WERI-Rb-1 (cell line): ENCODE measurements at regions not wholly inside any gene's neighbourhood (a gene's known extent, or its start where the extent isn't known, plus 50 kb on each side); places are given as distances from the start of the nearest gene placed in this dataset.
"Not testable (repeated sequence)": the region's sequence is repeated elsewhere in the genome, so short reads cannot be mapped to it uniquely, and the experiment has no call there.

Source experiments
- DNase-seq: peaks from one replicate; pipeline ENCODE4 v3.0.0-alpha.2; 2020
- H3K27ac ChIP-seq: fragments of 250-450 bp; sonication (Bioruptor Pico); 2 replicates; pipeline ENCODE4 v1.5.1; 2020; ENCODE audit warnings: mild to moderate bottlenecking, moderate library complexity
- H3K27me3 ChIP-seq: fragments of 250-450 bp; sonication (Bioruptor Pico); 2 replicates; pipeline ENCODE4 v1.5.1; 2021; ENCODE audit warnings: mild to moderate bottlenecking, low read depth, moderate library complexity; ENCODE audit not compliant: insufficient read depth, severe bottlenecking
- H3K36me3 ChIP-seq: fragments of 250-450 bp; sonication (Bioruptor Pico); 2 replicates; pipeline ENCODE4 v1.5.1; 2020; ENCODE audit warnings: mild to moderate bottlenecking, moderate library complexity
- H3K4me3 ChIP-seq: 2 replicates; pipeline ENCODE4 v1.5.1; 2011; ENCODE audit warnings: low read depth, mild to moderate bottlenecking, control low read depth, low read length
- H3K9me3 ChIP-seq: fragments of 250-450 bp; sonication (Bioruptor Pico); 2 replicates; pipeline ENCODE4 v1.5.1; 2021; ENCODE audit warnings: mild to moderate bottlenecking, moderate library complexity; ENCODE audit not compliant: severe bottlenecking
- CTCF ChIP-seq: IDR thresholded peaks from 2 replicates; pipeline ENCODE4 v1.5.1; 2011; ENCODE audit warnings: low read depth, mild to moderate bottlenecking, control low read depth, inconsistent platforms, low read length

- Histone ChIP-seq H3K9me3 (no peaks in the 10 kb centered on the region), H3K27ac (no peak overlapping the region), H3K36me3 (no peaks in the 10 kb centered on the region), H3K27me3 (no peaks in the 10 kb centered on the region), H3K4me3 (no peak overlapping the region)
- no peak for DNase-seq
- TF ChIP-seq CTCF = no peak
Observed at GRCh38 chr2:184993746-184994145, 395.4 kb downstream of the ZNF804A start.

GRCh38 chr2:185006481-185006880 lies 408.2 kb downstream of the ZNF804A start:
- Histone ChIP-seq H3K27ac (no peak overlapping the region), H3K36me3 (no peaks in the 10 kb centered on the region), H3K27me3 (no peaks in the 10 kb centered on the region), H3K9me3 (no peaks in the 10 kb centered on the region), H3K4me3 (no peak overlapping the region)
- DNase-seq = no peak
- TF ChIP-seq CTCF = no peak

- DNase-seq = no peak
- no peak for TF ChIP-seq CTCF
- no peaks in the 10 kb centered on the region for H3K9me3 ChIP-seq
- no peaks in the 10 kb centered on the region for H3K27me3 ChIP-seq
- no peaks in the 10 kb centered on the region for H3K36me3 ChIP-seq
- H3K27ac ChIP-seq = no peak overlapping the region
- H3K4me3 ChIP-seq = no peak overlapping the region
Observed at GRCh38 chr2:185012643-185013042, 414.3 kb downstream of the ZNF804A start.

GRCh38 chr2:185014076-185014475 lies 415.7 kb downstream of the ZNF804A start:
- Histone ChIP-seq H3K27ac (no peak overlapping the region), H3K27me3 (no peaks in the 10 kb centered on the region), H3K4me3 (no peak overlapping the region), H3K9me3 (no peaks in the 10 kb centered on the region), H3K36me3 (no peaks in the 10 kb centered on the region)
- no peak for TF ChIP-seq CTCF
- DNase-seq = no peak

GRCh38 chr2:185025891-185026290 lies 427.6 kb downstream of the ZNF804A start:
- H3K4me3 ChIP-seq, H3K27ac ChIP-seq, H3K9me3 ChIP-seq, DNase-seq, H3K36me3 ChIP-seq, H3K27me3 ChIP-seq: not testable (repeated sequence)

- DNase-seq = no peak
- no peak for TF ChIP-seq CTCF
- Histone ChIP-seq H3K27me3 (no peaks in the 10 kb centered on the region), H3K27ac (no peak overlapping the region), H3K36me3 (no peaks in the 10 kb centered on the region), H3K4me3 (no peak overlapping the region), H3K9me3 (peaks cover 4% of the 10 kb centered on the region)
Observed at GRCh38 chr2:185035906-185036305, 437.6 kb downstream of the ZNF804A start.
